GM23338 (cell line): ENCODE measurements at regions not wholly inside any gene's neighbourhood (a gene's known extent, or its start where the extent isn't known, plus 50 kb on each side); places are given as distances from the start of the nearest gene placed in this dataset.

Experiments used
- ATAC-seq: fragments of 200-7000 bp; cut with Tn5 transposase; 3 replicates; pipeline ENCODE4 v1.9.1; 2020
- DNase-seq: peaks from one replicate; pipeline ENCODE4 v3.0.0-alpha.2; 2015; ENCODE audit warnings: low spot score
- H2AFZ ChIP-seq: fragments of 200-600 bp; sonication (generic); 2 replicates; pipeline ENCODE4 v1.8.0; 2016; ENCODE audit warnings: antibody characterized with exemption, mild to moderate bottlenecking, moderate library complexity
- H3F3A ChIP-seq: fragments of 200-600 bp; sonication (generic); replicated peaks from 2 replicates; pipeline ENCODE4 v1.8.0; 2017; ENCODE audit warnings: antibody characterized with exemption, mixed run types, low read depth
- H3K27ac ChIP-seq: fragments of 200-600 bp; sonication (generic); 2 replicates; pipeline ENCODE4 v1.6.1; 2016; ENCODE audit warnings: low read depth
- H3K27me3 ChIP-seq: fragments of 200-600 bp; sonication (generic); 2 replicates; pipeline ENCODE4 v1.8.0; 2016; ENCODE audit warnings: mild to moderate bottlenecking, mixed run types, moderate library complexity; ENCODE audit not compliant: insufficient read depth
- H3K36me3 ChIP-seq: fragments of 200-600 bp; sonication (generic); 2 replicates; pipeline ENCODE4 v1.8.0; 2016; ENCODE audit warnings: mild to moderate bottlenecking; ENCODE audit not compliant: insufficient read depth
- H3K4me1 ChIP-seq: fragments of 200-600 bp; sonication (generic); 2 replicates; pipeline ENCODE4 v1.8.0; 2016; ENCODE audit warnings: mild to moderate bottlenecking, moderate library complexity; ENCODE audit not compliant: insufficient read depth
- H3K4me2 ChIP-seq: fragments of 200-600 bp; sonication (generic); 2 replicates; pipeline ENCODE4 v1.7.1; 2017; ENCODE audit warnings: mixed run types
- H3K4me3 ChIP-seq: fragments of 200-600 bp; sonication (generic); 2 replicates; pipeline ENCODE4 v1.6.1; 2016; ENCODE audit warnings: mixed run types
- H3K79me2 ChIP-seq: fragments of 200-600 bp; sonication (generic); replicated peaks from 2 replicates; pipeline ENCODE4 v1.8.0; 2017; ENCODE audit warnings: mild to moderate bottlenecking; ENCODE audit not compliant: insufficient read depth
- H3K9me2 ChIP-seq: fragments of 200-600 bp; sonication (generic); 2 replicates; pipeline ENCODE4 v1.8.0; 2017; ENCODE audit not compliant: insufficient read depth
- H4K20me1 ChIP-seq: fragments of 200-600 bp; sonication (generic); replicated peaks from 2 replicates; pipeline ENCODE4 v1.8.0; 2017; ENCODE audit warnings: mild to moderate bottlenecking; ENCODE audit not compliant: insufficient read depth
- H3K27ac Mint-ChIP-seq: 2 replicates; pipeline ENCODE4 v1.8.0; 2020; ENCODE audit warnings: inconsistent platforms, mild to moderate bottlenecking, moderate library complexity, mixed read lengths
- H3K27me3 Mint-ChIP-seq: 3 replicates; pipeline ENCODE4 v1.8.0; 2022; ENCODE audit warnings: low read depth, mild to moderate bottlenecking, moderate library complexity, mixed read lengths, inconsistent platforms; ENCODE audit not compliant: insufficient read depth, poor library complexity
- H3K36me3 Mint-ChIP-seq: 3 replicates; pipeline ENCODE4 v1.8.0; 2021; ENCODE audit warnings: low read depth, mild to moderate bottlenecking, inconsistent platforms, moderate library complexity, mixed read lengths
- H3K4me1 Mint-ChIP-seq: 3 replicates; pipeline ENCODE4 v1.8.0; 2020; ENCODE audit warnings: mild to moderate bottlenecking, inconsistent platforms, mixed read lengths
- H3K4me3 Mint-ChIP-seq: 3 replicates; pipeline ENCODE4 v1.8.0; 2021; ENCODE audit warnings: moderate library complexity, mild to moderate bottlenecking, inconsistent platforms, mixed read lengths
- H3K9me3 Mint-ChIP-seq: 3 replicates; pipeline ENCODE4 v1.8.0; 2020; ENCODE audit warnings: moderate library complexity, mild to moderate bottlenecking, inconsistent platforms, mixed read lengths
- CREB1 ChIP-seq: fragments of 250-450 bp; sonication (Bioruptor Pico); IDR thresholded peaks from 2 replicates; pipeline ENCODE4 v1.5.0; 2020; ENCODE audit warnings: low read depth, mild to moderate bottlenecking, moderate library complexity

DNA sequence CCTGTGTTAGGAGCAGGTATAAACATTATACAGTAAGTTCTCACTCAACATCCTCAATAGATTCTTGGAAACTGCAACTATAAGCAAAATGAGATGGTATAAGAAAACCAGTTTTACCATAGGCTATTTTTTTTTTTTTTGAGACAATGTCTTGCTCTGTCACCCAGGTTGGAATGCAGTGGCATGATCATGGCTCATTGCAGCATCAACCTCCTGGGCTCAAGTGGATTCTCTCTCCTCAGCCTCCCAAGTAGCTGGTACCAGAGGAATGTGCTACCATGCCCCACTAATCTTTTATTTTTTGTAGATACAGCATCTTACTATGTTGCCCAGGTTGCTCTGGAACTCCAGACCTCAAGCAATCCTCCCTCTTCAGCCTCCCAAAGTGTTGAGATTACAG is 50.1 kb upstream of the ADRB2 start:
- Histone ChIP-seq H3K4me3 (no peak overlapping the region), H4K20me1 (no peaks in the 10 kb centered on the region), H3K36me3 (no peaks in the 10 kb centered on the region), H3F3A (no peaks in the 10 kb centered on the region), H3K4me2 (no peak overlapping the region), H3K79me2 (no peaks in the 10 kb centered on the region), H3K27me3 (no peaks in the 10 kb centered on the region), H3K9me2 (peaks cover 22% of the 10 kb centered on the region), H2AFZ (no peak overlapping the region), H3K27ac (no peak overlapping the region), H3K4me1 (peaks cover 15% of the 10 kb centered on the region)
- DNase-seq (no peak), ATAC-seq (no peak)
- peaks cover 14% of the 10 kb centered on the region; the same call in 2 of the 3 replicates for H3K4me1 Mint-ChIP-seq
- no peaks in the 10 kb centered on the region for H3K27me3 Mint-ChIP-seq
- H3K36me3 Mint-ChIP-seq = no peaks in the 10 kb centered on the region
- H3K9me3 Mint-ChIP-seq = no peaks in the 10 kb centered on the region
- H3K4me3 Mint-ChIP-seq = no peak overlapping the region
- no peak for TF ChIP-seq CREB1 (CRISPR knock-in tag)
- no peak overlapping the region for H3K27ac Mint-ChIP-seq
